Panc1 (cell line): ENCODE measurements at regions not wholly inside any gene's neighbourhood (a gene's known extent, or its start where the extent isn't known, plus 50 kb on each side); places are given as distances from the start of the nearest gene placed in this dataset.

Source experiments
- ATAC-seq: fragments of 200-7000 bp; cut with Tn5 transposase; 2 replicates; pipeline ENCODE4 v1.9.1; 2020; ENCODE audit warnings: mild to moderate bottlenecking, moderate library complexity
- BruUV-seq: library from RNA; stranded (reverse); fragments of 400-500 nt; replicated peaks from 2 replicates; lab custom pipeline; 2021; lab: Mats Ljungman, UMichigan
- CTCF ChIA-PET: fragments of 300-600 bp; sonication (Branson Sonifier 250); formaldehyde crosslinking; loops from one replicate; lab custom pipeline; 2022; ENCODE audit warnings: antibody characterized with exemption; lab: Charles Lee
- POLR2A ChIA-PET: fragments of 300-600 bp; sonication (Branson Sonifier 250); formaldehyde crosslinking; loops from one replicate; lab custom pipeline; 2022; ENCODE audit warnings: antibody characterized with exemption; lab: Charles Lee
- DNase-seq: peaks from one replicate; pipeline ENCODE4 v3.0.0-alpha.2; 2010; ENCODE audit warnings: low read depth, low spot score
- H3K27ac ChIP-seq: 2 replicates; pipeline ENCODE4 v1.5.1; 2011; ENCODE audit warnings: mild to moderate bottlenecking, low read length, inconsistent platforms
- H3K27me3 ChIP-seq: fragments of 200-500 bp; sonication (Bioruptor generic); 2 replicates; pipeline ENCODE4 v1.6.0; 2014; ENCODE audit warnings: low read length, inconsistent platforms; ENCODE audit not compliant: control insufficient read depth, insufficient read depth
- H3K36me3 ChIP-seq: fragments of 200-500 bp; sonication (Bioruptor generic); 2 replicates; pipeline ENCODE4 v1.5.1; 2014; ENCODE audit warnings: inconsistent platforms, mild to moderate bottlenecking, low read length, moderate library complexity; ENCODE audit not compliant: control insufficient read depth, insufficient read depth
- H3K4me1 ChIP-seq: 2 replicates; pipeline ENCODE4 v1.5.1; 2011; ENCODE audit warnings: inconsistent platforms, mild to moderate bottlenecking, low read length, moderate library complexity; ENCODE audit not compliant: control insufficient read depth, insufficient read depth
- H3K4me3 ChIP-seq, 2 experiments: 2 replicates each; pipeline ENCODE4 v1.5.1; 2011 to 2012; ENCODE audit warnings: low read depth in 2 of 2, low read length in 2 of 2, mild to moderate bottlenecking in 2 of 2, inconsistent platforms in 1 of 2, moderate library complexity in 1 of 2
- H3K9me3 ChIP-seq: fragments of 200-500 bp; sonication (Bioruptor generic); 2 replicates; pipeline ENCODE4 v1.5.1; 2014; ENCODE audit warnings: low read depth, mild to moderate bottlenecking, inconsistent platforms, low read length, moderate library complexity; ENCODE audit not compliant: control insufficient read depth, insufficient read depth
- CTCF ChIP-seq: fragments of 450-650 bp; IDR thresholded peaks from 2 replicates; pipeline ENCODE4 v1.5.1; 2017; ENCODE audit warnings: mild to moderate bottlenecking
- POLR2AphosphoS5 ChIP-seq: IDR thresholded peaks from 2 replicates; pipeline ENCODE4 v1.6.1; 2012; ENCODE audit warnings: mild to moderate bottlenecking, low read depth, low read length, moderate library complexity
- REST ChIP-seq, 2 experiments: IDR thresholded peaks; 2 replicates each; pipeline ENCODE4 v1.6.1; 2011 to 2012; ENCODE audit warnings: low read depth in 2 of 2, control low read depth in 1 of 2, low read length in 1 of 2, mild to moderate bottlenecking in 1 of 2, moderate library complexity in 1 of 2; ENCODE audit not compliant: insufficient read depth in 1 of 2
- SIN3A ChIP-seq: IDR thresholded peaks from 2 replicates; pipeline ENCODE4 v1.6.1; 2012; ENCODE audit warnings: low read depth, mild to moderate bottlenecking, low read length, moderate library complexity, borderline replicate concordance; ENCODE audit not compliant: insufficient read depth
- TCF7L2 ChIP-seq: IDR thresholded peaks from 2 replicates; pipeline ENCODE4 v1.6.1; 2011; ENCODE audit warnings: mild to moderate bottlenecking, low read depth, low read length, inconsistent platforms
- in situ Hi-C: cut with HindIII; loops from 2 replicates; pipeline ENCODE4 v1.10.0; 2016; ENCODE audit warnings: low sequenced_read_pairs, low pct_unique_long_range_greater_than_20kb
- intact Hi-C: fragments of 100-400 bp; cut with micrococcal nuclease; formaldehyde crosslinking; loops from one replicate; pipeline ENCODE4 v1.10.0; 2022; ENCODE audit not compliant: unreplicated experiment

- no peak overlapping the region for H3K27ac ChIP-seq
- no peaks in the 10 kb centered on the region for H3K4me1 ChIP-seq
- intact Hi-C loops = no loop called here
- POLR2A ChIA-PET = no interaction called here
- ATAC-seq (no peak), DNase-seq (no peak)
- no peaks in the 10 kb centered on the region; the same call in 1 of the 2 replicates for H3K36me3 ChIP-seq
- CTCF ChIA-PET = no interaction called here
- H3K27me3 ChIP-seq = no peaks in the 10 kb centered on the region
- no TSS peak for BruUV-seq
- in situ Hi-C loops = no loop called here
- H3K4me3 ChIP-seq = no peak overlapping the region
- H3K9me3 ChIP-seq = no peaks in the 10 kb centered on the region
- no peak for TF ChIP-seq SIN3A
- no peak for TF ChIP-seq TCF7L2
- no peak for TF ChIP-seq CTCF
- TF ChIP-seq REST (IDR thresholded peaks at IDR 0.05; ENCODE audit: insufficient read depth in 1 of 2, low read depth in 2 of 2, low read length in 1 of 2) = no peak
- TF ChIP-seq POLR2AphosphoS5 = no peak
Measured at GRCh38 chr6:134480593-134480992, 162.7 kb upstream of the SGK1 start.

GRCh38 chr6:134478764-134479399 is 161.0 kb upstream of the SGK1 start:
- Histone ChIP-seq H3K4me3 (no peak overlapping the region), H3K4me1 (no peaks in the 10 kb centered on the region), H3K27me3 (no peaks in the 10 kb centered on the region), H3K9me3 (no peaks in the 10 kb centered on the region), H3K27ac (no peak overlapping the region), H3K36me3 (no peaks in the 10 kb centered on the region)
- no TSS peak for BruUV-seq
- intact Hi-C loops (no loop called here), in situ Hi-C loops (no loop called here)
- ChIA-PET CTCF (no interaction called here), POLR2A (interaction anchor here (0.6 to 0.7 kb wide), 2 partner anchors 138 to 374 kb away, joined by 7 to 14 read pairs; no protein-coding TSS in a partner anchor)
- ATAC-seq (no peak), DNase-seq (no peak)
- TF ChIP-seq TCF7L2 (no peak), POLR2AphosphoS5 (no peak), REST (IDR thresholded peaks at IDR 0.05; ENCODE audit: insufficient read depth in 1 of 2, low read depth in 2 of 2, low read length in 1 of 2) (no peak), CTCF (no peak), SIN3A (no peak)
